Esophagus muscularis mucosa (tissue), 4 donors: ENCODE measurements at regions not wholly inside any gene's neighbourhood (a gene's known extent, or its start where the extent isn't known, plus 50 kb on each side); places are given as distances from the start of the nearest gene placed in this dataset.

Source experiments
- DNase-seq: peaks from one replicate; pipeline ENCODE4 v3.0.0-alpha.2; 2017; ENCODE audit errors: extremely low spot score
- H3K27ac ChIP-seq, 4 donors: fragments of 200-600 bp; sonication (generic); replicated peaks in 1 of 4; 1 replicate in 3 of 4; 2 replicates in 1 of 4; pipeline ENCODE4 v1.5.1; 2016 to 2019; ENCODE audit warnings: mild to moderate bottlenecking in 1 of 4
- H3K27me3 ChIP-seq, 4 donors: fragments of 200-600 bp; sonication (generic); one replicate each; pipeline versions ENCODE4 v1.5.1 to v1.6.0; 2016 to 2019
- H3K36me3 ChIP-seq, 4 donors: fragments of 200-600 bp; sonication (generic); one replicate each; pipeline ENCODE4 v1.5.1; 2016 to 2019
- H3K4me1 ChIP-seq, 4 donors: fragments of 200-600 bp; sonication (generic); one replicate each; pipeline ENCODE4 v1.5.1; 2016 to 2019
- H3K4me3 ChIP-seq, 4 donors: fragments of 200-600 bp; sonication (generic); 1 replicate in 2 of 4; 2 replicates in 2 of 4; pipeline ENCODE4 v1.5.1; 2016 to 2019; ENCODE audit warnings: mild to moderate bottlenecking in 4 of 4, moderate library complexity in 1 of 4
- H3K9me3 ChIP-seq, 4 donors: fragments of 200-600 bp; sonication (generic); 1 replicate in 3 of 4; 2 replicates in 1 of 4; pipeline ENCODE4 v1.5.1; 2016 to 2019
- EP300 ChIP-seq: sonication (generic); formaldehyde crosslinking; IDR thresholded peaks from one replicate; pipeline ENCODE4 v1.6.1; 2017; ENCODE audit warnings: antibody characterized with exemption
- POLR2A ChIP-seq: fragments of 450-650 bp; IDR thresholded peaks from one replicate; pipeline ENCODE4 v1.6.1; 2017; ENCODE audit warnings: antibody characterized with exemption, moderate library complexity, mild to moderate bottlenecking, low read depth
- POLR2AphosphoS5 ChIP-seq, 2 donors: sonication (generic); formaldehyde crosslinking; IDR thresholded peaks; one replicate each; pipeline ENCODE4 v1.6.1; 2017; ENCODE audit warnings: antibody characterized with exemption in 2 of 2
- WGBS: methylation state at CpG from one replicate; pipeline ENCODE4 v1.1.5; 2018; 5-methylcytosine and 5-hydroxymethylcytosine counted together
- intact Hi-C: fragments of 100-400 bp; cut with DNase I; formaldehyde crosslinking; loops from one replicate; pipeline ENCODE4 v1.15.1; 2023
- TF ChIP-seq, protein P1 (sequence below), 3 experiments: fragments of 200-600 bp in 2 of 3; fragments of 450-650 bp in 1 of 3; sonication (generic) in 2 of 3; IDR thresholded peaks; one replicate each; pipeline ENCODE4 v1.5.1; 2017 to 2019; ENCODE audit warnings: antibody characterized with exemption in 3 of 3, mild to moderate bottlenecking in 2 of 3, moderate library complexity in 1 of 3

DNA sequence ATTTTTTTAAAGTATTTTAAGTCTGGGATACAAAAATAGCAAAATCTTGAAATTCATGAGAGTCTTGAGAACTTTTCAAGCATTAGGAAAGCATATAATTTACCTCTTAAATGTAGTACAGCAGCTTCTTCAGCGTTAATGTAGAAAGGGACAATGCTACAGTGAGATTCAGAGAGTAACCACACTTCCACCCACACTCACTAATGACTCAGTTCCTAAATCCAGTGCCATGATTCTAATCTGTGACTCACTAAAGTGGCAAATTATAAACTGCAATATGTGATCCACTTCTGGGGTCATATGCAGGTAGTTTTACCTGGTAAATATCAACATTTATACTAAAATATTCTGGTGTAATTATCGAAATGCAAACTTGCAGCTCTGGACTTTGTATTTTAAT lies 434.5 kb upstream of the TUSC1 start:
- intact Hi-C loops = no loop called here
- Histone ChIP-seq H3K9me3 (no peaks in the 10 kb centered on the region), H3K27me3 (no peaks in the 10 kb centered on the region), H3K36me3 (no peaks in the 10 kb centered on the region), H3K27ac (no peak overlapping the region), H3K4me1 (no peaks in the 10 kb centered on the region), H3K4me3 (no peak overlapping the region)
- TF ChIP-seq POLR2AphosphoS5 (IDR thresholded peaks at IDR 0.05) (no peak), EP300 (no peak), POLR2A (no peak)
- TF ChIP-seq, protein P1, sequence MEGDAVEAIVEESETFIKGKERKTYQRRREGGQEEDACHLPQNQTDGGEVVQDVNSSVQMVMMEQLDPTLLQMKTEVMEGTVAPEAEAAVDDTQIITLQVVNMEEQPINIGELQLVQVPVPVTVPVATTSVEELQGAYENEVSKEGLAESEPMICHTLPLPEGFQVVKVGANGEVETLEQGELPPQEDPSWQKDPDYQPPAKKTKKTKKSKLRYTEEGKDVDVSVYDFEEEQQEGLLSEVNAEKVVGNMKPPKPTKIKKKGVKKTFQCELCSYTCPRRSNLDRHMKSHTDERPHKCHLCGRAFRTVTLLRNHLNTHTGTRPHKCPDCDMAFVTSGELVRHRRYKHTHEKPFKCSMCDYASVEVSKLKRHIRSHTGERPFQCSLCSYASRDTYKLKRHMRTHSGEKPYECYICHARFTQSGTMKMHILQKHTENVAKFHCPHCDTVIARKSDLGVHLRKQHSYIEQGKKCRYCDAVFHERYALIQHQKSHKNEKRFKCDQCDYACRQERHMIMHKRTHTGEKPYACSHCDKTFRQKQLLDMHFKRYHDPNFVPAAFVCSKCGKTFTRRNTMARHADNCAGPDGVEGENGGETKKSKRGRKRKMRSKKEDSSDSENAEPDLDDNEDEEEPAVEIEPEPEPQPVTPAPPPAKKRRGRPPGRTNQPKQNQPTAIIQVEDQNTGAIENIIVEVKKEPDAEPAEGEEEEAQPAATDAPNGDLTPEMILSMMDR (IDR thresholded peaks at IDR 0.05) = no peak
- 87% methylated on average over 2 of the region's 2 CpGs for WGBS
- DNase-seq = no peak

DNA sequence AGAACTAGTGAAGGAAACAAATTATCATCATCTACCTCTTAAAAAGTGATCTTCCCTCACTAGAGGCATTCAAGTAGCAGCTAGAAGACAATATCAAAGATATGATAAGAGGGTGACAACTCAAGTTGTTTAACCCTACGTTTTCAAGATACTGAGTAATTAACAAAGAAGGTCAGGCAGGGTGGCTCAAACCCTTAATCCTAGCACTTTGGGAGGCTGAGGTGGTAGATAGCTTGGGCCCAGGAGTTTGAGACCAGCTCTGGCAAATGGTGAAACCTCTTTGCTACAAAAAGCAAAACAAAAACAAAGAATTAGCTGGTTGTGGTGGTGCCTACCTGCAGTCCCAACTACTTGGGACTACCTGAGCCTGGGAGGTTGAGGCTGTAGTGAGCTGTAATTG lies 408.2 kb upstream of the TUSC1 start:
- no peaks in the 10 kb centered on the region for H3K27me3 ChIP-seq
- no peak overlapping the region for H3K4me3 ChIP-seq
- H3K4me1 ChIP-seq = no peaks in the 10 kb centered on the region
- no peaks in the 10 kb centered on the region for H3K9me3 ChIP-seq
- TF ChIP-seq POLR2A = no peak
- intact Hi-C loops = no loop called here
- DNase-seq = no peak
- no peak overlapping the region for H3K27ac ChIP-seq
- WGBS = 95% methylated on average over 1 of the region's 1 CpG
- H3K36me3 ChIP-seq = no peaks in the 10 kb centered on the region

DNA sequence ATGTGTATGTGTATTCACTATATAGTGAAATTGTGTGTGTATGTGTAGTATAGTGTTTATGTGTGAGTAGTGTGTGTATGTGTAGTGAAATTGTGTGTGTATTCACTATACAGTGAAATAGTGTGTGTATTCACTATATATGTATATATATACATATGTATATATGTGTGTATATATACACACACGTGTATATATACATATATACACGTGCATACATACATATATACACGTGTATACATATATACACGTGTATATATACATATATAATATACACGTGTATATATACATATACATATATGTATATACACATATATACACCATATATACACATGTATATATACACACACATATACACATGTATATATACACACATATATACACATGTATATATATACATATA lies 403.6 kb upstream of the TUSC1 start:
- no peak for DNase-seq
- H3K27me3 ChIP-seq = no peaks in the 10 kb centered on the region
- intact Hi-C loops = no loop called here
- no peak overlapping the region for H3K27ac ChIP-seq
- H3K4me3 ChIP-seq = no peak overlapping the region
- 75% methylated on average over 5 of the region's 5 CpGs for WGBS
- TF ChIP-seq POLR2A (no peak), EP300 (no peak)
- H3K4me1 ChIP-seq = no peaks in the 10 kb centered on the region
- peaks cover 0 to 5% (median under 1%) of the 10 kb centered on the region in 4 donors for H3K9me3 ChIP-seq
- no peaks in the 10 kb centered on the region for H3K36me3 ChIP-seq

DNA sequence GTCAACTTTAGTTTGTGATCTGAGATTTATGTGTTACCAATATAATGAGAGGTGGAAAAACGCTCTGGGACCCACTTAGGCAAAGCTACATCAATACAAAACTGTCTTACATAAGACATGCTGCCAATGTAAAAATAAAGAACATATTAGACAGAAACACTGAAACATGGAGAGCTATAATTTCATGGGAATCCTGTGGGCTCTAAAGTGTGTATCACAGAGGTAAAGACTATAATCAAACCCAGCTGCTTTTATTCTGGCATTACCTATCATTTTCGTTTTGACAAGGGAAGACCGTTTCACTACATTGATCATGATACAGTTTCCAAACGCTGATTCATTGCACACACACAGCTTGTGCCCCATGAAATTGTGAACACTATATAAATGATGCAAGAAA lies 400.5 kb upstream of the TUSC1 start:
- intact Hi-C loops = no loop called here
- 72% methylated on average over 4 of the region's 4 CpGs for WGBS
- no peaks in the 10 kb centered on the region for H3K4me1 ChIP-seq
- no peak for TF ChIP-seq POLR2AphosphoS5 (IDR thresholded peaks at IDR 0.05)
- no peak for TF ChIP-seq EP300
- no peak for TF ChIP-seq POLR2A
- TF ChIP-seq, protein P1 (IDR thresholded peaks at IDR 0.05) = no peak
- peaks cover 0 to 16% (median 11%) of the 10 kb centered on the region in 4 donors for H3K9me3 ChIP-seq
- no peak overlapping the region for H3K27ac ChIP-seq
- H3K36me3 ChIP-seq = no peaks in the 10 kb centered on the region
- no peak for DNase-seq
- H3K4me3 ChIP-seq = no peak overlapping the region
- no peaks in the 10 kb centered on the region for H3K27me3 ChIP-seq

DNA sequence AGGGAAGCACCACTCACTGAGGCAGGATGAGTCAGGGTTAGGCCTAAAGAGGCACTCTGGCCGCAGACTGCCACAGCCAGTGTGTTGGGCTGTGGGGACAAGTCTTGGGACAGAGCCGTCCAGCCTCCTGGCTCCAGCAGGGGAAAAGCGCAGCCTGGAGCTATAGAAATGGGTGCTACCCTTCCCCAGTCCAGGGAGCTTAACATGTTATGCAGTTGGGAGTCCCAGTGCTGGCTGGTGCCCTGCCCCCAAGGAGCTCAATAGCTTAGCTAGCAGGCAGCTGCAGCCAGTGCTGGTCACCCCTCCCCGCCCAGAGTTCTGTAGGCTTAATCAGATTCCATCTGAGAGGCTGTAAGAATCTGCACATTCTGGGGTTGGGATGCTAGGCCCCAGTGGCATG lies 399.6 kb upstream of the TUSC1 start:
- intact Hi-C loops = no loop called here
- 86% methylated on average over 4 of the region's 4 CpGs for WGBS
- TF ChIP-seq EP300 (no peak), POLR2AphosphoS5 (IDR thresholded peaks at IDR 0.05) (no peak), POLR2A (no peak)
- TF ChIP-seq, protein P1 (IDR thresholded peaks at IDR 0.05) = no peak
- DNase-seq = no peak
- no peak overlapping the region for H3K27ac ChIP-seq
- no peaks in the 10 kb centered on the region for H3K4me1 ChIP-seq
- H3K27me3 ChIP-seq = no peaks in the 10 kb centered on the region
- no peaks in the 10 kb centered on the region for H3K36me3 ChIP-seq
- H3K9me3 ChIP-seq = peaks cover 0 to 20% (median 14%) of the 10 kb centered on the region in 4 donors
- H3K4me3 ChIP-seq = no peak overlapping the region

DNA sequence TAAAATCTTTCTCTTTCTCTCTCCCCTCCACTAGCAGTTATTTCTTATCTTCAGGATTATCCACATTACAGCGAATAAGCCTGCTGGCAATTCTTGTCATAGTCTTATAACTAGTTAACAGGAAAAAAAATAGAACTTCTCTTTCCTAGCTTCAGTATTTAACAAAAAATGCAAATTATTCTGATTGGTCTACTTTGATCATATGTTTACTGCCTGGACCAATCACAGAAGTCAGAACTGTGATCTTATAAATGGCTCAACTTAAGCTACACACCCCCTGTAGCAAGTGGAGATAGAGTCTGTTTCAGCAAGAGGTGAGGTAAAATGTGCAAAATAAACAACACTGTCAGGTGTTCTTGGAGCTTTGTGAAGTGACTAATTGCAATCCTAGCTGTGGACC lies 389.4 kb upstream of the TUSC1 start:
- 89% methylated on average over 1 of the region's 1 CpG for WGBS

More for the DNA sequence above, 389.4 kb upstream of the TUSC1 start:
- Histone ChIP-seq H3K27me3 (no peaks in the 10 kb centered on the region), H3K4me3 (no peak overlapping the region), H3K27ac (no peak overlapping the region), H3K36me3 (no peaks in the 10 kb centered on the region), H3K9me3 (no peaks in the 10 kb centered on the region), H3K4me1 (peaks cover 0 to 12% (median 4%) of the 10 kb centered on the region in 4 donors)
- TF ChIP-seq POLR2A = no peak
- TF ChIP-seq, protein P1 (IDR thresholded peaks at IDR 0.05) = no peak
- no peak for TF ChIP-seq POLR2AphosphoS5 (IDR thresholded peaks at IDR 0.05)
- no peak for TF ChIP-seq EP300
- no peak for DNase-seq
- intact Hi-C loops = no loop called here
